ENCODE measurements at regions not wholly inside any gene's neighbourhood (a gene's known extent, or its start where the extent isn't known, plus 50 kb on each side); places are given as distances from the start of the nearest gene placed in this dataset.

- intact Hi-C loops (cut with micrococcal nuclease; ENCODE audit: unreplicated experiment) = no loop called here
- no peak for TF ChIP-seq CTCF (IDR thresholded peaks at IDR 0.05; ENCODE audit: insufficient read depth in 1 of 2, low read depth in 1 of 2, low read length in 1 of 2, severe bottlenecking in 1 of 2, unreplicated experiment in 1 of 2)
- Histone ChIP-seq H3K4me1 (no peaks in the 10 kb centered on the region), H3K27me3 (replicated peaks; ENCODE audit: control insufficient read depth, insufficient read depth, low read length) (no peaks in the 10 kb centered on the region), H3K36me3 (ENCODE audit: control insufficient read depth, insufficient read depth, low read length) (no peaks in the 10 kb centered on the region), H3K9me3 (no peaks in the 10 kb centered on the region), H3K4me3 (ENCODE audit: low read depth, low read length) (no peak overlapping the region)
- no peak overlapping the region for H3K4me3 Mint-ChIP-seq (ENCODE audit: unreplicated experiment)
- no peak overlapping the region for H3K27ac Mint-ChIP-seq (ENCODE audit: unreplicated experiment)
- no peak for DNase-seq
- no peaks in the 10 kb centered on the region for H3K36me3 Mint-ChIP-seq (ENCODE audit: insufficient read depth, unreplicated experiment)
- H3K4me1 Mint-ChIP-seq (ENCODE audit: low read depth, unreplicated experiment) = no peaks in the 10 kb centered on the region
- ChIA-PET POLR2A (no interaction called here), CTCF (no interaction called here)
- peaks cover 7% of the 10 kb centered on the region for H3K27me3 Mint-ChIP-seq (ENCODE audit: insufficient read depth, unreplicated experiment)
- no TSS peak for BruUV-seq (replicated peaks)
- H3K9me3 Mint-ChIP-seq (ENCODE audit: unreplicated experiment) = no peaks in the 10 kb centered on the region
Measured at GRCh38 chr14:84806622-84807021, 723.3 kb upstream of the FLRT2 start.

GRCh38 chr14:84807673-84808072 is 722.3 kb upstream of the FLRT2 start:
- H3K27ac Mint-ChIP-seq (ENCODE audit: unreplicated experiment) = no peak overlapping the region
- no TSS peak for BruUV-seq (replicated peaks)

GRCh38 chr14:84809158-84809557 is 720.8 kb upstream of the FLRT2 start:
- peaks cover 4% of the 10 kb centered on the region for H3K27me3 Mint-ChIP-seq (ENCODE audit: insufficient read depth, unreplicated experiment)
- no peak overlapping the region for H3K27ac Mint-ChIP-seq (ENCODE audit: unreplicated experiment)
- intact Hi-C loops (cut with micrococcal nuclease; ENCODE audit: unreplicated experiment) = no loop called here
- DNase-seq = no peak
- Histone ChIP-seq H3K36me3 (ENCODE audit: control insufficient read depth, insufficient read depth, low read length) (no peaks in the 10 kb centered on the region), H3K4me1 (no peaks in the 10 kb centered on the region), H3K4me3 (ENCODE audit: low read depth, low read length) (no peak overlapping the region), H3K9me3 (no peaks in the 10 kb centered on the region), H3K27me3 (replicated peaks; ENCODE audit: control insufficient read depth, insufficient read depth, low read length) (no peaks in the 10 kb centered on the region)
- no TSS peak for BruUV-seq (replicated peaks)
- POLR2A ChIA-PET = no interaction called here
- H3K9me3 Mint-ChIP-seq (ENCODE audit: unreplicated experiment) = no peaks in the 10 kb centered on the region
- no peak overlapping the region for H3K4me3 Mint-ChIP-seq (ENCODE audit: unreplicated experiment)
- TF ChIP-seq CTCF (IDR thresholded peaks at IDR 0.05; ENCODE audit: insufficient read depth in 1 of 2, low read depth in 1 of 2, low read length in 1 of 2, severe bottlenecking in 1 of 2, unreplicated experiment in 1 of 2) = no peak
- CTCF ChIA-PET = no interaction called here
- no peaks in the 10 kb centered on the region for H3K36me3 Mint-ChIP-seq (ENCODE audit: insufficient read depth, unreplicated experiment)
- no peaks in the 10 kb centered on the region for H3K4me1 Mint-ChIP-seq (ENCODE audit: low read depth, unreplicated experiment)

More at GRCh38 chr14:84807673-84808072, 722.3 kb upstream of the FLRT2 start:
- no peak for TF ChIP-seq CTCF (IDR thresholded peaks at IDR 0.05; ENCODE audit: insufficient read depth in 1 of 2, low read depth in 1 of 2, low read length in 1 of 2, severe bottlenecking in 1 of 2, unreplicated experiment in 1 of 2)
- intact Hi-C loops (cut with micrococcal nuclease; ENCODE audit: unreplicated experiment) = no loop called here
- ChIA-PET POLR2A (no interaction called here), CTCF (no interaction called here)
- Mint-ChIP-seq H3K4me3 (ENCODE audit: unreplicated experiment) (no peak overlapping the region), H3K9me3 (ENCODE audit: unreplicated experiment) (no peaks in the 10 kb centered on the region), H3K36me3 (ENCODE audit: insufficient read depth, unreplicated experiment) (no peaks in the 10 kb centered on the region), H3K4me1 (ENCODE audit: low read depth, unreplicated experiment) (no peaks in the 10 kb centered on the region), H3K27me3 (ENCODE audit: insufficient read depth, unreplicated experiment) (peaks cover 4% of the 10 kb centered on the region)
- H3K36me3 ChIP-seq (ENCODE audit: control insufficient read depth, insufficient read depth, low read length) = no peaks in the 10 kb centered on the region
- DNase-seq = no peak
- H3K4me1 ChIP-seq = no peaks in the 10 kb centered on the region
- no peak overlapping the region for H3K4me3 ChIP-seq (ENCODE audit: low read depth, low read length)
- H3K27me3 ChIP-seq (replicated peaks; ENCODE audit: control insufficient read depth, insufficient read depth, low read length) = no peaks in the 10 kb centered on the region
- H3K9me3 ChIP-seq = no peaks in the 10 kb centered on the region

All from Caco-2 (cell line).